HFFc6 (cell line): ENCODE measurements at regions not wholly inside any gene's neighbourhood (a gene's known extent, or its start where the extent isn't known, plus 50 kb on each side); places are given as distances from the start of the nearest gene placed in this dataset.

Experiments used
- DNase-seq: peaks from one replicate; pipeline ENCODE4 v3.0.0-alpha.2; 2018
- H3K27ac Mint-ChIP-seq: 2 replicates; pipeline ENCODE4 v1.8.0; 2020; ENCODE audit warnings: mild to moderate bottlenecking, mixed read lengths
- H3K27me3 Mint-ChIP-seq: 2 replicates; pipeline ENCODE4 v1.8.0; 2021; ENCODE audit warnings: mild to moderate bottlenecking, moderate library complexity, mixed read lengths; ENCODE audit not compliant: insufficient read depth
- H3K36me3 Mint-ChIP-seq: 2 replicates; pipeline ENCODE4 v1.8.0; 2021; ENCODE audit warnings: low read depth, mixed read lengths
- H3K4me1 Mint-ChIP-seq: 2 replicates; pipeline ENCODE4 v1.8.0; 2020; ENCODE audit warnings: low read depth, mixed read lengths
- H3K4me3 Mint-ChIP-seq: 2 replicates; pipeline ENCODE4 v1.8.0; 2020; ENCODE audit warnings: mild to moderate bottlenecking, moderate library complexity, mixed read lengths
- H3K9me3 Mint-ChIP-seq: 2 replicates; pipeline ENCODE4 v1.8.0; 2020; ENCODE audit warnings: mild to moderate bottlenecking, mixed read lengths
- CTCF ChIP-seq: fragments of 200-600 bp; sonication (generic); IDR thresholded peaks from 2 replicates; pipeline ENCODE4 v1.5.0; 2021; ENCODE audit warnings: antibody characterized with exemption, mild to moderate bottlenecking

DNA sequence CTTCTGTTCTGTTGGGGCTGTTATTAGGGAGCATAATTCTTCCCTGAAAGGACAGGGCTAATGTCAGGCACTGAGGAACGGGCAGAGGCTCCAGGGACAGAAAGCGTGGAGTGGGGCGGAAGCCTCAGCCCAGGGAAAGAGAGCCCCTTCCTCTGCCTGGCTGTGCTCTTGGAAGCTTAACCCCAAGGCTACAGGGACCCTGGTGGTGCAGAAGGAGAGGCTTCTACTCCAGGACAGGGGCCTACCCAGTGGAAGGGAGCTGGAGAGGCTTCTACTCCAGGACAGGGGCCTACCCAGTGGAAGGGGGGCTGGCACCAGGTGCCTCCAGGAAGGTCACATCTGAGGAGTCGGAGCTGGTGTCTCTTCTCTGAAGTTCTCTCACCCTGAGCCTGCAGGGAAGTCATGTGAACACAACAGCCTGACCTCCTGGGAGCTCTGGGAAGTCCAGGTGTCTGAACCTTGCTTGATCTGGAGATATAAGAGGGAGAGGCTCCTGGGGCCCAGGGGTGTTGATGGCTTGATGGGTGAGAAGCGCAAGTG is 159.5 kb upstream of the SOX1 start:
- Mint-ChIP-seq H3K4me3 (no peak overlapping the region), H3K4me1 (no peaks in the 10 kb centered on the region), H3K9me3 (peaks cover 83% of the 10 kb centered on the region), H3K27me3 (peaks cover 2% of the 10 kb centered on the region), H3K27ac (no peak overlapping the region), H3K36me3 (peaks cover 8% of the 10 kb centered on the region)
- TF ChIP-seq CTCF, result no peak
- DNase-seq, result no peak

- H3K27ac Mint-ChIP-seq, result no peak overlapping the region
- H3K36me3 Mint-ChIP-seq, result peaks cover 8% of the 10 kb centered on the region
- H3K27me3 Mint-ChIP-seq, result peaks cover 2% of the 10 kb centered on the region
- H3K4me1 Mint-ChIP-seq, result no peaks in the 10 kb centered on the region
- DNase-seq, result no peak
- H3K9me3 Mint-ChIP-seq, result peaks cover 84% of the 10 kb centered on the region
- no peak overlapping the region for H3K4me3 Mint-ChIP-seq
- no peak for TF ChIP-seq CTCF
Measured at GRCh38 chr13:111908361-111908760, 158.6 kb upstream of the SOX1 start.

- Mint-ChIP-seq H3K4me1 (no peaks in the 10 kb centered on the region), H3K4me3 (no peak overlapping the region), H3K27ac (no peak overlapping the region), H3K9me3 (peaks cover 84% of the 10 kb centered on the region), H3K27me3 (peaks cover 2% of the 10 kb centered on the region), H3K36me3 (peaks cover 8% of the 10 kb centered on the region)
- no peak for DNase-seq
- TF ChIP-seq CTCF, result no peak
Measured at GRCh38 chr13:111908981-111909380, 158.0 kb upstream of the SOX1 start.

DNA sequence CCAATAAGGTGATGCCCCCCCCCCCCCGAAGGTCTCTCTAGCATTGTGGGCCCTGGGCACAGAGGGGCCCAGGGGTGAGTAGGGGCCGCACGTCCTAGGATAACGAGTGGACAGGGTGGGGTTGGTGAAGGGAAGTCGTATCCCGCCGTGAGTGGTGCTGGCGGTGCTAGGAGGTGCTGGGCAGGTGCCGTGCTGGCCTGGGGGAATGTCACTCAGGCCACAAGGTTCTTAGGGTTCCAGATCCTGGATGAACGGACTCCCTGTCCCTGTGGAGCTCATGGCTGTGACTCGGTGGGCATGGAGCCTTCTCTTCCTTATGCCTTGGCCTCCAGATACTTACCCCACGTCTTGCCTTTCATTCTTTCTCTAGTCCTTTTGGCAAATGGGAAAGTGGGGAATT is 157.4 kb upstream of the SOX1 start:
- H3K36me3 Mint-ChIP-seq, result peaks cover 8% of the 10 kb centered on the region
- no peak overlapping the region for H3K27ac Mint-ChIP-seq
- no peak overlapping the region for H3K4me3 Mint-ChIP-seq
- H3K9me3 Mint-ChIP-seq, result peaks cover 84% of the 10 kb centered on the region
- no peaks in the 10 kb centered on the region for H3K4me1 Mint-ChIP-seq
- peaks cover 2% of the 10 kb centered on the region for H3K27me3 Mint-ChIP-seq
- DNase-seq, result no peak
- no peak for TF ChIP-seq CTCF

GRCh38 chr13:111909971-111910671 is 156.8 kb upstream of the SOX1 start:
- H3K9me3 Mint-ChIP-seq, result peaks cover 79% of the 10 kb centered on the region
- H3K4me1 Mint-ChIP-seq, result no peaks in the 10 kb centered on the region
- H3K36me3 Mint-ChIP-seq, result peaks cover 8% of the 10 kb centered on the region
- no peak for DNase-seq
- TF ChIP-seq CTCF, result no peak
- H3K27me3 Mint-ChIP-seq, result peaks cover 2% of the 10 kb centered on the region
- no peak overlapping the region for H3K27ac Mint-ChIP-seq
- no peak overlapping the region for H3K4me3 Mint-ChIP-seq
